ENCODE measurements at regions not wholly inside any gene's neighbourhood (a gene's known extent, or its start where the extent isn't known, plus 50 kb on each side); places are given as distances from the start of the nearest gene placed in this dataset.

DNA sequence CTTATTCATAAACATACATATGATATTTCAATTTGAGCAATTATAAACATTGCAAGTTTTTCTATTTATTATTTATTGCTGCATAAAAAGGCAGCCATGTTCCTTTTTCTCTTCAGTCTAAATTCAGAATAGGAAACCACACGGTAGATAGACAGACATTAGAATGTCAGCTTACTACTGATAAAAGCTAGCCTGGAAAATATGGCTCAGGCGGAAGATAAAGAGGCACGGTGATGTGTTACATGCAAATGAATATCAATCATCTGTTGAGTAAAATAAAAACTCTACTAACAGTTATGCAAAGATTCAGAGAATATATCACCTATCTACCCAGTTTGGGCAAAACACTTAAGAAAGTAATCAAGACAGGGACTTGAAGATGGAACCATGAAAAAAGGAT is 73.5 kb upstream of the PDSS1 start:
- Histone ChIP-seq H3K4me3 (ENCODE audit: low read depth in 2 of 2, low read length in 1 of 2) (no peak overlapping the region), H3K9me3 (no peaks in the 10 kb centered on the region), H3K9me2 (no peaks in the 10 kb centered on the region), H3K27me3 (ENCODE audit: insufficient read depth) (peaks cover 28% of the 10 kb centered on the region), H3F3A (replicated peaks; ENCODE audit: insufficient read depth) (no peaks in the 10 kb centered on the region), H3K9ac (no peak overlapping the region), H3K4me1 (ENCODE audit: control insufficient read depth in 1 of 2, insufficient read depth in 2 of 2, low read depth in 1 of 2, low read length in 1 of 2) (no peaks in the 10 kb centered on the region; a peak in 1 of 4 replicates), H4K20me1 (ENCODE audit: insufficient read depth) (no peaks in the 10 kb centered on the region), H3K27ac (ENCODE audit: low read depth in 2 of 2, low read length in 1 of 2) (no peak overlapping the region), H3K79me2 (ENCODE audit: insufficient read depth) (no peaks in the 10 kb centered on the region), H2AFZ (ENCODE audit: low read depth) (no peak overlapping the region), H3K4me2 (no peak overlapping the region), H3K36me3 (replicated peaks in 1 of 2; ENCODE audit: control insufficient read depth in 1 of 2, insufficient read depth in 2 of 2, low read length in 1 of 2) (no peaks in the 10 kb centered on the region)
- no peak for DNase-seq
- POLR2A ChIA-PET = no interaction called here
- 21% methylated on average over 3 of the region's 3 CpGs for WGBS (ENCODE audit: low lambda C conversion rate)
- no peak for TF ChIP-seq EZH2phosphoT487 (IDR thresholded peaks at IDR 0.05; ENCODE audit: borderline replicate concordance, low read depth)
- TF ChIP-seq POLR2AphosphoS5 (IDR thresholded peaks at IDR 0.05; ENCODE audit: low read depth, low read length) = no peak
- no peak for TF ChIP-seq JUND (IDR thresholded peaks at IDR 0.05)
- no peak for TF ChIP-seq GATA2 (CRISPR knock-in tag; IDR thresholded peaks at IDR 0.05)
- TF ChIP-seq TAF1 (IDR thresholded peaks at IDR 0.05; ENCODE audit: borderline replicate concordance, low read depth, low read length) = no peak
- no peak for TF ChIP-seq FOXM1 (IDR thresholded peaks at IDR 0.05; ENCODE audit: low read depth)
- TF ChIP-seq RFX5 (IDR thresholded peaks at IDR 0.05; ENCODE audit: low read length) = no peak
- TF ChIP-seq, protein P1, sequence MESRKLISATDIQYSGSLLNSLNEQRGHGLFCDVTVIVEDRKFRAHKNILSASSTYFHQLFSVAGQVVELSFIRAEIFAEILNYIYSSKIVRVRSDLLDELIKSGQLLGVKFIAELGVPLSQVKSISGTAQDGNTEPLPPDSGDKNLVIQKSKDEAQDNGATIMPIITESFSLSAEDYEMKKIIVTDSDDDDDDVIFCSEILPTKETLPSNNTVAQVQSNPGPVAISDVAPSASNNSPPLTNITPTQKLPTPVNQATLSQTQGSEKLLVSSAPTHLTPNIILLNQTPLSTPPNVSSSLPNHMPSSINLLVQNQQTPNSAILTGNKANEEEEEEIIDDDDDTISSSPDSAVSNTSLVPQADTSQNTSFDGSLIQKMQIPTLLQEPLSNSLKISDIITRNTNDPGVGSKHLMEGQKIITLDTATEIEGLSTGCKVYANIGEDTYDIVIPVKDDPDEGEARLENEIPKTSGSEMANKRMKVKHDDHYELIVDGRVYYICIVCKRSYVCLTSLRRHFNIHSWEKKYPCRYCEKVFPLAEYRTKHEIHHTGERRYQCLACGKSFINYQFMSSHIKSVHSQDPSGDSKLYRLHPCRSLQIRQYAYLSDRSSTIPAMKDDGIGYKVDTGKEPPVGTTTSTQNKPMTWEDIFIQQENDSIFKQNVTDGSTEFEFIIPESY (IDR thresholded peaks at IDR 0.05; ENCODE audit: borderline replicate concordance, low read depth) = no peak
- no peak for TF ChIP-seq RAD21 (IDR thresholded peaks at IDR 0.05; ENCODE audit: low read length)
- no peak for TF ChIP-seq RXRA (IDR thresholded peaks at IDR 0.05; ENCODE audit: borderline replicate concordance, low read depth)
- TF ChIP-seq RCOR1 (IDR thresholded peaks at IDR 0.05; ENCODE audit: low read length) = no peak
- no peak for TF ChIP-seq NFIC (IDR thresholded peaks at IDR 0.05; ENCODE audit: borderline replicate concordance)
- TF ChIP-seq, protein P2, sequence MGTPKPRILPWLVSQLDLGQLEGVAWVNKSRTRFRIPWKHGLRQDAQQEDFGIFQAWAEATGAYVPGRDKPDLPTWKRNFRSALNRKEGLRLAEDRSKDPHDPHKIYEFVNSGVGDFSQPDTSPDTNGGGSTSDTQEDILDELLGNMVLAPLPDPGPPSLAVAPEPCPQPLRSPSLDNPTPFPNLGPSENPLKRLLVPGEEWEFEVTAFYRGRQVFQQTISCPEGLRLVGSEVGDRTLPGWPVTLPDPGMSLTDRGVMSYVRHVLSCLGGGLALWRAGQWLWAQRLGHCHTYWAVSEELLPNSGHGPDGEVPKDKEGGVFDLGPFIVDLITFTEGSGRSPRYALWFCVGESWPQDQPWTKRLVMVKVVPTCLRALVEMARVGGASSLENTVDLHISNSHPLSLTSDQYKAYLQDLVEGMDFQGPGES (IDR thresholded peaks at IDR 0.05; ENCODE audit: low read depth, low read length) = no peak
- TF ChIP-seq, protein P3, sequence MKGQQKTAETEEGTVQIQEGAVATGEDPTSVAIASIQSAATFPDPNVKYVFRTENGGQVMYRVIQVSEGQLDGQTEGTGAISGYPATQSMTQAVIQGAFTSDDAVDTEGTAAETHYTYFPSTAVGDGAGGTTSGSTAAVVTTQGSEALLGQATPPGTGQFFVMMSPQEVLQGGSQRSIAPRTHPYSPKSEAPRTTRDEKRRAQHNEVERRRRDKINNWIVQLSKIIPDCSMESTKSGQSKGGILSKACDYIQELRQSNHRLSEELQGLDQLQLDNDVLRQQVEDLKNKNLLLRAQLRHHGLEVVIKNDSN (IDR thresholded peaks at IDR 0.05; ENCODE audit: borderline replicate concordance, low read depth) = no peak
- TF ChIP-seq, protein P4, sequence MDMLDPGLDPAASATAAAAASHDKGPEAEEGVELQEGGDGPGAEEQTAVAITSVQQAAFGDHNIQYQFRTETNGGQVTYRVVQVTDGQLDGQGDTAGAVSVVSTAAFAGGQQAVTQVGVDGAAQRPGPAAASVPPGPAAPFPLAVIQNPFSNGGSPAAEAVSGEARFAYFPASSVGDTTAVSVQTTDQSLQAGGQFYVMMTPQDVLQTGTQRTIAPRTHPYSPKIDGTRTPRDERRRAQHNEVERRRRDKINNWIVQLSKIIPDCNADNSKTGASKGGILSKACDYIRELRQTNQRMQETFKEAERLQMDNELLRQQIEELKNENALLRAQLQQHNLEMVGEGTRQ (IDR thresholded peaks at IDR 0.05; ENCODE audit: borderline replicate concordance, low read depth, low read length) = no peak
- TF ChIP-seq GABPA (IDR thresholded peaks at IDR 0.05; ENCODE audit: low read depth) = no peak
- CTCF ChIA-PET = interaction anchor here (1.5 kb wide), 1 partner anchor 16 kb away, joined by 3 read pairs; no protein-coding TSS in a partner anchor

All from SK-N-SH (cell line).